Body of pancreas (tissue), 4 donors: ENCODE measurements at regions not wholly inside any gene's neighbourhood (a gene's known extent, or its start where the extent isn't known, plus 50 kb on each side); places are given as distances from the start of the nearest gene placed in this dataset.

Experiments
- ATAC-seq: fragments of 150-250 bp; one replicate; pipeline ENCODE4 v1.9.1; 2016
- DNase-seq, 4 donors: peaks; one replicate each; pipeline ENCODE4 v3.0.0-alpha.2; 2019
- H3K27ac ChIP-seq, 4 donors: fragments of 200-600 bp; sonication (generic); 1 replicate in 3 of 4; 2 replicates in 1 of 4; pipeline versions ENCODE4 v1.5.1 to v1.6.1; 2016 to 2019; ENCODE audit warnings: mild to moderate bottlenecking in 1 of 4, mixed read lengths in 1 of 4, moderate library complexity in 1 of 4
- H3K27me3 ChIP-seq, 2 donors: fragments of 200-600 bp; sonication (generic); one replicate each; pipeline ENCODE4 v1.6.0; 2016; ENCODE audit warnings: mild to moderate bottlenecking in 1 of 2
- H3K36me3 ChIP-seq, 2 donors: fragments of 200-600 bp; sonication (generic); replicated peaks in 1 of 2; 2 replicates each; pipeline ENCODE4 v1.5.1; 2016; ENCODE audit warnings: low read depth in 2 of 2; ENCODE audit not compliant: insufficient read depth in 1 of 2
- H3K4me1 ChIP-seq: fragments of 200-600 bp; sonication (generic); one replicate; pipeline ENCODE4 v1.6.0; 2016
- H3K4me3 ChIP-seq, 2 donors: fragments of 200-600 bp; sonication (generic); 1 replicate in 1 of 2; 2 replicates in 1 of 2; pipeline ENCODE4 v1.5.1; 2016 to 2019
- H3K9me3 ChIP-seq, 3 donors: fragments of 200-600 bp; sonication (generic); 1 replicate in 2 of 3; 2 replicates in 1 of 3; pipeline ENCODE4 v1.5.1; 2016
- CTCF ChIP-seq, 7 experiments: fragments of 450-650 bp in 4 of 7; fragments of 200-600 bp in 3 of 7; sonication (generic) in 3 of 7; IDR thresholded peaks; one replicate each; pipeline ENCODE4 v1.5.1; 2016 to 2019; ENCODE audit warnings: antibody characterized with exemption in 7 of 7
- POLR2A ChIP-seq, 3 donors: fragments of 450-650 bp; IDR thresholded peaks; one replicate each; pipeline ENCODE4 v1.6.1; 2016; ENCODE audit warnings: antibody characterized with exemption in 3 of 3, mild to moderate bottlenecking in 2 of 3
- WGBS, 2 donors: methylation state at CpG; one replicate each; pipeline ENCODE4 v1.1.5; 2017; 5-methylcytosine and 5-hydroxymethylcytosine counted together
- intact Hi-C: fragments of 100-400 bp; cut with DNase I; formaldehyde crosslinking; loops from one replicate; pipeline ENCODE4 v1.15.1; 2023

DNA sequence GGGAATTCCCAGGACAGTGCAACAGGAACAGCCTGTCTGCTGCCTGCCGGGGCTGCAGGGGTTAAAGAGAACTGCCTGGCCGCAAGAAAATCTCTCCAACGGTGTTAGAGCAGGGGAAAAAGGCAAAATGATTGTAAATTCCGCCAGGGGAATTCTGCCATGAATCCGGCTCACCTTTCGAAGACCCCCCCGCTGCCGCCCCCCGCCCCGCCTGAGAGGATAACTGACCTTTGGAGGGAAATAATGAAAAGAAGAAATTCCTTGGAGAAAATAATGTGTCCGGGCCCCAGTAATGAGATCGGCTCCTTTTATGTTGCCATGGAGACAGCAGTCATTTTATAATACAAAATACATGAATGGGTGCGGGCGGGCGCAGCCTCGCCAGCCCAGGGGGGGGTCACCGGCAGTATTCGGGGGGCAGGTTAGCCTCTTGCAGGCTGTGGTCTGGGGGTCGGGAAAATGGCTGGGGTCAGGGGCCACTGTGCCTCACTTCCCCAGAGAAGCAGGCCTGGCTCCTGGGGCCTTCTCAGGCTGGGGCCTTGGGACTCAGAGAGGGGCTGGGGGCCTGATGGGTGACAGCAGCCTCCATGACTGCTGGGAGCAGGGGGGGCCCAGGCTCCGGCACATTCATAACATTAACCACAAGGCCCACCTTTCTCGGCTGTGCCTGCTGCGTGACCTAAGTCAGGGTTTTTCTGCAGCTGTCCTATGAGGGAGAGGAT, 228.1 kb downstream of the MN1 start:
- Histone ChIP-seq H3K27ac (no peak overlapping the region), H3K4me3 (no peak overlapping the region), H3K9me3 (peaks cover 0 to 6% (median 0%) of the 10 kb centered on the region in 3 donors), H3K36me3 (no peaks in the 10 kb centered on the region), H3K4me1 (peaks cover 4% of the 10 kb centered on the region), H3K27me3 (no peaks in the 10 kb centered on the region)
- TF ChIP-seq POLR2A (IDR thresholded peaks at IDR 0.05): no peak
- no peak for TF ChIP-seq CTCF (IDR thresholded peaks at IDR 0.05)
- DNase-seq: no peak
- 23 to 24% methylated on average over 18 to 22 of the region's 22 CpGs for WGBS, 2 donors
- intact Hi-C loops: no loop called here
- ATAC-seq: no peak

- TF ChIP-seq CTCF (IDR thresholded peaks at IDR 0.05) (no peak), POLR2A (IDR thresholded peaks at IDR 0.05) (no peak)
- ATAC-seq (no peak), DNase-seq (no peak)
- Histone ChIP-seq H3K4me3 (no peak overlapping the region), H3K36me3 (no peaks in the 10 kb centered on the region), H3K4me1 (peaks cover 4% of the 10 kb centered on the region), H3K9me3 (peaks cover 0 to 6% (median 0%) of the 10 kb centered on the region in 3 donors), H3K27ac (no peak overlapping the region), H3K27me3 (no peaks in the 10 kb centered on the region)
- intact Hi-C loops: no loop called here
- WGBS, 2 donors: 58 to 79% methylated on average over 7 of the region's 7 CpGs
These were observed 227.6 kb downstream of the MN1 start for GRCh38 chr22:27574002-27574366.

- Histone ChIP-seq H3K36me3 (no peaks in the 10 kb centered on the region), H3K27ac (no peak overlapping the region), H3K9me3 (peaks cover 0 to 6% (median 0%) of the 10 kb centered on the region in 3 donors), H3K4me3 (no peak overlapping the region), H3K4me1 (peaks cover 4% of the 10 kb centered on the region), H3K27me3 (no peaks in the 10 kb centered on the region)
- intact Hi-C loops: no loop called here
- DNase-seq: no peak
- 74 to 75% methylated on average over 9 of the region's 9 CpGs for WGBS, 2 donors
- TF ChIP-seq CTCF (IDR thresholded peaks at IDR 0.05) (no peak), POLR2A (IDR thresholded peaks at IDR 0.05) (no peak)
- ATAC-seq: no peak
These were observed 226.9 kb downstream of the MN1 start for GRCh38 chr22:27574651-27575050.

DNA sequence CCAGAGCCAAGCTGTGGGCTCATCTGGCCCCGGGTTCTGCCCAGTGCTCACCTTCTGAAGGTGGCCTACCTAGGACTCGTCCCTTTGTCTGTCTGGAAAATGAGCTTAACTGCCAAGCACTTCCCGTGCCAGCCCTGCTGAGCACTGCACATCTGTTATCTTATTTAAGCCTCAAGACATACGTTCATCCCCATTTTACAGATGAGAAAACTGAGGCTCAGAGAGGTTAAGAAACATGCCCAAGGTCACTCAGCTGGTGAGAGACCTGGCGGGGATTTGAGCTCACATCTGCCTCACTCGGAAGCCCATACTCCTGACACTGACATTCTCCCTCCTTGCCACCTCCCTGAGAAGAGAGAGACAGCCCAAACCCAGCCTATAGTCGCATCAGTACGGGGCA, 226.2 kb downstream of the MN1 start:
- peaks cover 0 to 6% (median 0%) of the 10 kb centered on the region in 3 donors for H3K9me3 ChIP-seq
- no peak for DNase-seq
- H3K36me3 ChIP-seq: no peaks in the 10 kb centered on the region
- H3K4me1 ChIP-seq: peaks cover 4% of the 10 kb centered on the region
- intact Hi-C loops: no loop called here
- H3K27ac ChIP-seq: no peak overlapping the region
- H3K27me3 ChIP-seq: no peaks in the 10 kb centered on the region
- WGBS, 2 donors: 82 to 85% methylated on average over 6 to 8 of the region's 8 CpGs
- no peak for ATAC-seq
- no peak overlapping the region for H3K4me3 ChIP-seq
- TF ChIP-seq CTCF (IDR thresholded peaks at IDR 0.05) (no peak), POLR2A (IDR thresholded peaks at IDR 0.05) (no peak)

GRCh38 chr22:27576413-27576812, 225.1 kb downstream of the MN1 start:
- no peak overlapping the region for H3K27ac ChIP-seq
- H3K36me3 ChIP-seq: no peaks in the 10 kb centered on the region
- intact Hi-C loops: no loop called here
- WGBS, 2 donors: 75 to 86% methylated on average over 4 to 9 of the region's 9 CpGs
- no peak overlapping the region for H3K4me3 ChIP-seq
- ATAC-seq (no peak), DNase-seq (no peak)
- H3K9me3 ChIP-seq: peaks cover 0 to 6% (median 0%) of the 10 kb centered on the region in 3 donors
- peaks cover 4% of the 10 kb centered on the region for H3K4me1 ChIP-seq
- H3K27me3 ChIP-seq: no peaks in the 10 kb centered on the region
- TF ChIP-seq POLR2A (IDR thresholded peaks at IDR 0.05) (no peak), CTCF (IDR thresholded peaks at IDR 0.05) (no peak)
